GM13976 (cell line): ENCODE measurements at regions not wholly inside any gene's neighbourhood (a gene's known extent, or its start where the extent isn't known, plus 50 kb on each side); places are given as distances from the start of the nearest gene placed in this dataset.

Experiments used
- DNase-seq: peaks from one replicate; pipeline ENCODE4 v3.0.0; 2012; ENCODE audit warnings: low spot score
- CTCF ChIP-seq: IDR thresholded peaks from 2 replicates; pipeline ENCODE4 v1.5.1; 2012; ENCODE audit warnings: borderline replicate concordance, mild to moderate bottlenecking; ENCODE audit not compliant: insufficient read depth; ENCODE audit errors: extremely low read depth, missing control alignments, control extremely low read depth
- in situ Hi-C: fragments of 300-500 bp; cut with MboI; formaldehyde crosslinking; loops from one replicate; pipeline ENCODE4 v1.12.0; 2022; ENCODE audit warnings: low sequenced_read_pairs, mixed read lengths, inconsistent platforms; ENCODE audit not compliant: unreplicated experiment

- DNase-seq, result no peak
- no peak for TF ChIP-seq CTCF
- in situ Hi-C loops, result no loop called here
Measured at GRCh38 chr11:23236826-23237555, 376.7 kb upstream of the CCDC179 start.

- in situ Hi-C loops, result no loop called here
- no peak for TF ChIP-seq CTCF
- DNase-seq, result no peak
Measured at GRCh38 chr11:23252426-23252825, 392.2 kb upstream of the CCDC179 start.

- no peak for DNase-seq
- in situ Hi-C loops, result no loop called here
- no peak for TF ChIP-seq CTCF
Measured at GRCh38 chr11:23257088-23257487, 396.8 kb upstream of the CCDC179 start.

- in situ Hi-C loops, result no loop called here
- no peak for DNase-seq
Measured at GRCh38 chr11:23257556-23257955, 397.3 kb upstream of the CCDC179 start.

GRCh38 chr11:23263466-23263865, 403.2 kb upstream of the CCDC179 start:
- DNase-seq, result no peak
- in situ Hi-C loops, result no loop called here
- no peak for TF ChIP-seq CTCF

More at GRCh38 chr11:23257556-23257955, 397.3 kb upstream of the CCDC179 start:
- TF ChIP-seq CTCF, result no peak

- DNase-seq, result no peak
- TF ChIP-seq CTCF, result no peak
- in situ Hi-C loops, result no loop called here
Measured at GRCh38 chr11:23272095-23272494, 411.8 kb upstream of the CCDC179 start.
